GM12865 (cell line): ENCODE measurements at regions not wholly inside any gene's neighbourhood (a gene's known extent, or its start where the extent isn't known, plus 50 kb on each side); places are given as distances from the start of the nearest gene placed in this dataset.

Experiments used
- DNase-seq: peaks from one replicate; pipeline ENCODE4 v3.0.0; 2010; ENCODE audit warnings: low read depth
- H3K4me3 ChIP-seq: 2 replicates; pipeline ENCODE4 v1.5.1; 2011; ENCODE audit warnings: mild to moderate bottlenecking, low read depth, low read length, control low read depth
- TF ChIP-seq, protein P1 (sequence below): IDR thresholded peaks from 2 replicates; pipeline ENCODE4 v1.5.1; 2011; ENCODE audit warnings: low read length, control low read depth, low read depth, inconsistent platforms; ENCODE audit not compliant: insufficient read depth; ENCODE audit errors: missing control alignments

DNA sequence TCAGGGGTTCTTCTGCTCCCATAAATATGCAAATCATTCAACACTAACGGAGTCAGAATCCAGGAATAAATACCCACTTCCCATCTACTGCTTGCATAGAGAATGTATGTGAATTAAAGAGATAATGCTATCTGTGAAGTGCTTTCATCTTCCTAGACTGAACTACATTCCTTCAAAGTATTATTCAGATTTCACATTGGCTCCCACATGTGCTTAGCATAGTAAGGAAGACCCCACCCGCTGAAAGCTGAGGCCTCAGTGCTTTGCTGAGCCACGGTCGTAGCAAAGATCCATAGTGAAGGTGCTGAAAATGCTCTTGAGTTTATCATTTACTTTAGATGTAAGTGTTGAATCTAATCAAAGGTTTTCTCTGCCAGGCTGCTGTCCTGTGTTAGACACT lies 97.0 kb upstream of the SPACA1 start:
- DNase-seq, result no peak
- no peak overlapping the region for H3K4me3 ChIP-seq
- TF ChIP-seq, protein P1, sequence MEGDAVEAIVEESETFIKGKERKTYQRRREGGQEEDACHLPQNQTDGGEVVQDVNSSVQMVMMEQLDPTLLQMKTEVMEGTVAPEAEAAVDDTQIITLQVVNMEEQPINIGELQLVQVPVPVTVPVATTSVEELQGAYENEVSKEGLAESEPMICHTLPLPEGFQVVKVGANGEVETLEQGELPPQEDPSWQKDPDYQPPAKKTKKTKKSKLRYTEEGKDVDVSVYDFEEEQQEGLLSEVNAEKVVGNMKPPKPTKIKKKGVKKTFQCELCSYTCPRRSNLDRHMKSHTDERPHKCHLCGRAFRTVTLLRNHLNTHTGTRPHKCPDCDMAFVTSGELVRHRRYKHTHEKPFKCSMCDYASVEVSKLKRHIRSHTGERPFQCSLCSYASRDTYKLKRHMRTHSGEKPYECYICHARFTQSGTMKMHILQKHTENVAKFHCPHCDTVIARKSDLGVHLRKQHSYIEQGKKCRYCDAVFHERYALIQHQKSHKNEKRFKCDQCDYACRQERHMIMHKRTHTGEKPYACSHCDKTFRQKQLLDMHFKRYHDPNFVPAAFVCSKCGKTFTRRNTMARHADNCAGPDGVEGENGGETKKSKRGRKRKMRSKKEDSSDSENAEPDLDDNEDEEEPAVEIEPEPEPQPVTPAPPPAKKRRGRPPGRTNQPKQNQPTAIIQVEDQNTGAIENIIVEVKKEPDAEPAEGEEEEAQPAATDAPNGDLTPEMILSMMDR, result no peak

DNA sequence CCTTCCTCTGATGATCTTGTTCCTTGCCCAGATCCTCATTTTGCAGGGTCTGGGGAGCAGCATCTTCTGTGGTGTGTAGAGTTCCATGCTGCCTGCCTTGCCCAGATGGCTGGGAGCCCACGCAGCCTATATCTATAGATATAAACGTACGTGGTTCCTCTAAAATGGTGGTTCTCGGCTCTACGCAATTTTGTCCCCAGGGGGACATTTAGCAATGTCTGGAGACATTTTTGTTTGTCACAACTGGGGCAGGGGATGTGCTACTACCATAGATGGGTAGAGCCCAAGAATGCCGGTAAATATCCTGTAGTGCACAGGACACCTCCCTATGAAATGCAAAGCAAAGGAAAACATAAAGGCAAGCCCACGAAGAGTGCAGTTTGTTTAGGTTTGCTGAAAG lies 98.4 kb upstream of the SPACA1 start:
- H3K4me3 ChIP-seq, result no peak overlapping the region
- TF ChIP-seq, protein P1, result no peak
- no peak for DNase-seq

DNA sequence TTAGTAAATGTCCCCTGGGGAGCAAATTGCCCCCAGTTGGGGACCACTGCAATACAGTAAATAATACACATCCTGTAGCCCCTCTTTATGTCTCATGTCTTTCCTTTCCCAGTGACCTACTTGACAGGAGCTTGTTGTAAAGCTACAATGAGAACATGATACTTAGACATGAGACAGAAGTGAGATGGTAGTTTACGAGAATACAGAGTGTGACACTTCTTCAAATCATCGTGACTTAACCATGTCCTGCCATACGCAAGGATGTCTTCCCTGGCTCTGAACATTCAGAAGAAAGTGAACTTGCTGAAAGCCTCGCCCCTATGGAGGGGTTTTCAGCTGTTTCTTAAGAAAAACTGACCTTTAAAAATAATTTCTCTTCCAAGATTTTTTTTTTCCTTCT lies 101.0 kb upstream of the SPACA1 start:
- no peak overlapping the region for H3K4me3 ChIP-seq
- TF ChIP-seq, protein P1, result no peak
- DNase-seq, result no peak

DNA sequence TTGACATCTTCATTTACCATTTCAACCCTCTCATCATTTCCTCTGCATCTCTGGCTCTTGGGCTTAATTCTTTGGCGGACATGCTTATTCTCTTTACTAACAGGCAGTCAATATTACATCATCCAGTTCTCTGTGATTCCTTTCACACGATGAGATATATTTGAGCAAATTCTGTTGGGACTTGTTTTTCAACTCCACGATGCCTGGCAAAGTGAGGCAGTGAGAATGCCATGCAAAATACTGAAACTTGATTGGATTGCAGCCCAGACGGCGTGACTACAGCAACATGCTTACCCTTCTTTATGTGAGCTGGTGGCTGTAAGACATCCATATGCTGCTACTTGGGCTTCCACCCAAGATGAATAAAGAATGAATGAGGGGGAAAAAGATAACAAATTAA lies 101.7 kb upstream of the SPACA1 start:
- no peak for DNase-seq
- TF ChIP-seq, protein P1, result no peak
- no peak overlapping the region for H3K4me3 ChIP-seq

DNA sequence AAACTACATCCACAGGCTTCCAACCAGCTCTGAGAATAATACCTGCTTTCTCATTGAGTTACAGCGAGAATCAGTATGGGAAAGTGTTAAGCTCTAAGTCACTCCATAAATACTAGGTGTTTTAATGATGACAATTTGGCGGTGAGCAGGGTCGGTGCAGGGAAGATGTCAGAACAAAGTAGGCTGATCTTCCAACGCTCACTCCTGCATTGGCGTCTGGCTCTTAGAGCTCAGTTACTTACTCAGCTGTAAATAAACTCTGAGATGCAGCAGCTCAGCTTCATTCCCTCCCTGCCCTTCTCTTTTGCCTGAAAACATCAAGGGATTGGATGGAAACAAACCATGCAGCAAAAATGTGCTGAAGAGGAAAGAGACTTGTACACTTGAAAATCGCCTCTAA lies 102.5 kb upstream of the SPACA1 start:
- TF ChIP-seq, protein P1, result no peak
- DNase-seq, result no peak
- no peak overlapping the region for H3K4me3 ChIP-seq

DNA sequence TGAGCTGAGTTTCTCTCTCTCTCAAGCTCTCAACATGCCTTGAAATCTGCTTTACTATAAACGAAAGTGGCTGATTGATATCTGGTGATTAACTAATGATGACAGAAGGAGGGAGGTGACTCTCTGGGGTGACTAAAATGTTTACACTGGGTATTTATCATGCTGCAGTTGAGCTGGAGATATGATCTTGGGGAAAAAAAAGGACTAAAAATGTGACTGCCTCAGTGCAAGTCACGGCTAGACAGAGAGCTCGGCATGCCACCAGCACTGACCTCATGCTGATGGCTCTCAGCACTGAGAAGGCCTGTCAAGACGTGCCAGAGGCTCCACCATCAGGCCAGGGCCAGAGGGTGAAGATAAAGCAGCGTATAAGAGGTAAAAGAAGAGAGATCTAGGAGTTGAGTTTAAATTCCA lies 103.1 kb upstream of the SPACA1 start:
- H3K4me3 ChIP-seq, result no peak overlapping the region
- peak; percentile 39 for DNase-seq

DNA sequence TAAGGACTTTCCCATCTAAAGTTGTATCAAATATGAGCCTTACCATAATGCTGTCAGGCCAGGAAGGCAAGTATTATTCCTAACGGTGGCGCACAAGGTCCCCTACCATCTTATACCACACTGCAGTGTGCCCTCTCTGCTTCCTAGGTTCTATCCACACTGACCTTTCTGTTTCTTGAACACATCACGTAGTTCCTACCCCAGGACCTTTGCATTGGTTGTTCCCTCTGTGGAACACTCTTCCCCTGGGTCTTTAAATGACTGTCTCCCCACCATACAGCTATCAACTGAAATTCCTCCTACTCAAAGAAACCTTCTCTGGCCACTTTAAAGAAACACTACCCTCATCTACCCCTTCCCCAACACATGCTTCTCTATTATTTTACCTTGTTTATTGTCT lies 104.5 kb upstream of the SPACA1 start:
- no peak overlapping the region for H3K4me3 ChIP-seq
- TF ChIP-seq, protein P1, result no peak
- DNase-seq, result no peak

More for the DNA sequence above, 103.1 kb upstream of the SPACA1 start:
- TF ChIP-seq, protein P1, result peak; percentile 3
